RPMI7951 (cell line): ENCODE measurements at regions not wholly inside any gene's neighbourhood (a gene's known extent, or its start where the extent isn't known, plus 50 kb on each side); places are given as distances from the start of the nearest gene placed in this dataset.
A peak's percentile ranks its signal among the peaks of the same experiment; 100 is the strongest.

Experiments
- DNase-seq: peaks from one replicate; pipeline ENCODE4 v3.0.0-alpha.2; 2012; ENCODE audit warnings: low read depth

- no peak for DNase-seq
These were observed 350.4 kb downstream of the SPRY1 start for GRCh38 chr4:123747016-123747415.

DNA sequence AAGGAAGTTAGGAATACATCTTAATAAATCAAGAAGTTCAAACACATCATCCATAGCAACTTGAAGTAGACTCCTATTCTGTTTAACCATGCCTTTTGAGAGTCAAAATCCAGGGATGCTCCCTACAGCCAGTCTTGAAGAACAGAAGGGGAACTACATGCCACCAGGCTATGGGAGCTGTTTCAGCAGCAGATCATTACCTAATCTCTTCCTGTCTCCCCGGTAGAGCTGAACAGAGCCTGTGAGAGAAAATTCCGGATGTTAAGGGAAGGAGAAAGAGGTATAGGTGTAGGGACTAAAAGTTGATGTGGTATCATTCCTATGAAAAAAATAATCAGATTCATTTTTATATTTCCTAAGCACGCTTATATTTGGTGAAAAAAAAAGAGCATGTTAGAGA, 352.2 kb downstream of the SPRY1 start:
- DNase-seq, result no peak

DNA sequence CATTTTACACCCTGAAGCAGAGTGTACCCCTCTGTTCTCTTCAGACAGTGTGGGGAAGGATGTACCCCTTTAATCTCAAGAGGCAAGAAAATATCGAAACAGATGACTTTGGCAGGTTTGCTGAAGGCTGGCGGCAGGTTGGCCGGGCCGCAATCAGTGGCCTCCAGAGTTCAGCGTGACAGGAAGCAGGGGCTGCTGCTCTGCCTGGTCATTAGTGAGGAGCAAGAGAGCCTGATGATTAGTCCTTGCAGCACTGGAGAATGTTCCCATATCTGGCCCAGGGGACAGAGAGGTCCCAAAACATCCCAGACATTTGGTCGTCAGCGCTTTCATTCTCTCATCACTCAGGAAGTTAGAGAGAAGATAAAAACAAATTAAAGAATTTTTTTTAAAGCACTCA, 352.8 kb downstream of the SPRY1 start:
- DNase-seq, result no peak

- DNase-seq, result no peak
These were observed 353.4 kb downstream of the SPRY1 start for GRCh38 chr4:123750044-123750443.

DNA sequence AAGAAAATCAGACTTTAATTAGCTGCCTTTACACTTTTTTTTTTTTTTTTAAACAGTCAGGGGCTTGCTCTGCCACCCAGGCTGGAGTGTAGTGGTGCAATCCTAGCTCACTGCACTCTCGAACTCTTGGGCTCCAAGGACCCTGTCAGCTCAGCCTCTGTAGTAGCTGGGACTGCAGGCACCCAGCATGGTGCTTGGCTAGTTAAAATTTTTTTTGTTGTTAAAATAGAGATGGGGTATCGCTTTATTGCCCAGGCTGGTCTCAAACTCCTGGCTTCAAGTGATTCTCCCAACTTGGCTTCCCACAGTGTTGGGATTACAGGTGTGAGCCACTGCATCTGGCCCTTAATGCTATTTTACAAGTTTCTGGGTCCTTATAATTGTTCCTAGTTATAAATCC, 359.1 kb downstream of the SPRY1 start:
- DNase-seq, result no peak

- DNase-seq, result no peak
These were observed 371.2 kb downstream of the SPRY1 start for GRCh38 chr4:123767806-123768205.

- DNase-seq, result no peak
These were observed 374.3 kb downstream of the SPRY1 start for GRCh38 chr4:123770884-123771283.

DNA sequence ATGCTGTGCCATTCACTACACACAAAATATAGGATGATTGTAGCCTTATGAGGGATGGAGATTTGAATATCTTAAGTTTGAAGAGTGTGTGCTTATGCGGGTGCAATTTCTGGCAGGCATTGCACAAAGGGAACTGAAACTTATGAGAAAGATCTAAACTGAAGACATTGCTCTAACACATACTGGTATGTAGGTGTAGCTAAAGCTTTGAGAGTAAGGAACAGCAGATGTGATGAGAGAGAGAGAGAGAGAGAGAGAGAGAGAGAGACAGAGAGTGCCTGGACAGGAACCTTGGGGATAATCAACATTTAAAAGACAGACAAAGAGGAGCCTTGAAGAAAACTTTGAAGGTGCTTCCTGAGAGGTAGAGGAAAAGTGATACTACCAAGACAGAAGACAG, 379.7 kb downstream of the SPRY1 start:
- no peak for DNase-seq

DNA sequence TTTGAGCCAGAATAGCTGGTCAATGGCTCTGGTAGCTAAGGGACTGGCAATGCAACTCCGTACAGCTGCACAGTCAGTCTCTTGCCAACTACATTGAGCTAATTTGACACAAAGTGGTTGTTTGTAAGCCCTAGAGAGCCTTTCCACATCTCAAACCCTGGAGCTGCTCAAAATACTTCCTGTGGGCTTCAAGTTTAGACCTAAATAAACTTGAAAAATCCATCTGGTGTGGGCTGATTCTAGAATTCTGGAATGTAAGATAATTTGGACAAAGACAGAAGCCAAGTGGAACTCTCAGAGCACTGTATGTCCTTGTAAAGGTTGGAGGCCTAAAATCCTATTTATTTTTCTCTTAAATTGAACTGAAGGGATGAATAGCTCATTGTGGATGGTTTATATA, 380.8 kb downstream of the SPRY1 start:
- peak; percentile 33 for DNase-seq

DNA sequence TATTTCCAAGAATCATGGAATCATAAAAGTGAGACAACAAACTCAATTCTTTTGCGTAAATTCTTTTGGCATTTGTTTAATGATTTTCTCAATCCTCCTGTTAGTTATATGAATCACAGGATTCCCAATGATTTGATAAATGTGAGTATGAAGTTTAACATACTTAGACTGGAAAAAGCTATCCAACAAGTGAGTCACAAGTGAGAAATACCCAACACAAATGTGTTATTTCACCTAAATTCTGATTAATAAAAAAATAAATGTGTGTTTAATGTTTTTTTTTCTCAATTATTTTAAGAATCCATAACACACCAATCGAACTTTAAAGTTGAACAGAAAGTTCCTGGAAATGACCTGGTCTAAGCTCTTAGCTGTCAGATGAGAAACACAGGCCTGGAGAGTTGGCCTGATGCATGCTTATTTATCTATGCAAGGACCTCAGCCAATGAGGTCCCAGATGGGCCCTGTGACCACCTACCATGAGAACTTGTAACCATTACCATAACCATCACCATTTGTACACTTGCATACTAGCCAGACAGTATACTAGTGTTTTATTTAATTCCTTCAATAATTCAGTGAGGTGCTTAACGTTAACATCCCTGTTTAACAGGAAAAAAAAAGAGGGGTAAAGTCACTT, 386.7 kb downstream of the SPRY1 start:
- DNase-seq, result no peak

- DNase-seq, result peak; percentile 6
These were observed 387.3 kb downstream of the SPRY1 start for GRCh38 chr4:123783921-123784320.

DNA sequence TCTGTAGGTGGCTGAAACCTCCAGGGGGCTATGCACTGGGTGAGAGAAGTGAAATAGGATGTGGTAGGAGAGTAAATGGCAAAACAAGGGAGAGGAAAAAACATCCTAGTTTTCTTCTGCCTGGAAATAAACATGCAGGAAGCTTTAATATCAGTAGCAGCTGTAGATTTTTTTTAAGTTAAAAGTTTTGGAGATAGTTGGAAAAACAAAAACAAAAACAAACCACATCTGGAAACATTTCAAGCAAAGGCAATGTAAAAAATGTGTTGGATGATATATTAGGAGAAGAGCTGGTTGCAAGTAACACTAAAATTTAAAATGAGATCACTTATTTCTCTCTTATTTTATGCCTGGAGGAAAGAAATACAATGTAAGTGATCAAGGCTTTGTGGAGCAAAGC, 388.0 kb downstream of the SPRY1 start:
- peak; percentile 29 for DNase-seq

DNA sequence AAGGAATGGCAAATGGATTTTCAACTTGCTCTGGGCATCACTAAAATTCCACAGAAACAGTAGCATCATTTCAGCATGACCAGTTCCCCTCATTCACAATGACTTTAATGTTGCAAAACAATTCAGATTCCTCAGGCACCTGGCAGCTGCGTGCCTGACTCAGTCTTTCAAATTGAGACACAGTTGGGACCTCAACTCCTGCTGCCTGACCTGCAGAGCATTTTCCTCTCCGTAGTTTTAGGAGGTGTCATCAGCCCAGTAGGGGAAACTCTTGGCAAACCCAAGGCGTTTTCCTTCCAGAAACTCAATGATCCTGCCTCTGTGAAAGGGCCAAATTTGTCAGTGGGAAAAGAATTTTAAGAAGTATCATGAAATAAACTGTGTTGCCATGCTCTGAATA, 388.9 kb downstream of the SPRY1 start:
- peak; percentile 71 for DNase-seq

- DNase-seq, result no peak
These were observed 389.7 kb downstream of the SPRY1 start for GRCh38 chr4:123786163-123786915.

GRCh38 chr4:123786920-123787319, 390.3 kb downstream of the SPRY1 start:
- DNase-seq, result peak; percentile 45

GRCh38 chr4:123787512-123788080, 391.0 kb downstream of the SPRY1 start:
- DNase-seq, result no peak

DNA sequence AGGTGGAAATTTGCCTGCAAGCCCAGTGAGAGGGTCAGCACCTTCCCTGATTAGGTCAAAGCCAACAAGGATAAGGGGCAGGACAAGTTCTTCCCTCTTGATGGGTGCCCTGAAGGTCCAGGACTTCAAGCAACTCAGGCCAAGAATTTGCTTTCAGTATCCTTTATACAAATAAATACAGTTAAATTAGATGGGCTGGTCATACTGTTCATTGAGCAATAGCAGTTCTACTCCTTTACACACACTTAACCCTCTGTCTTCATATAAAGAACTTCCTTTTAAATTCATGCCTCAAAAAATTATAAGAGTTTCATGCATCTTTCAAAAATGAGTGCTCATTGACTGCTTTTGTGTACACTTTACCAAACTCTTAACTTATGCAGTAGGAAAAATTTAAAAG, 392.0 kb downstream of the SPRY1 start:
- no peak for DNase-seq

GRCh38 chr4:123790681-123791080, 394.1 kb downstream of the SPRY1 start:
- DNase-seq, result no peak

DNA sequence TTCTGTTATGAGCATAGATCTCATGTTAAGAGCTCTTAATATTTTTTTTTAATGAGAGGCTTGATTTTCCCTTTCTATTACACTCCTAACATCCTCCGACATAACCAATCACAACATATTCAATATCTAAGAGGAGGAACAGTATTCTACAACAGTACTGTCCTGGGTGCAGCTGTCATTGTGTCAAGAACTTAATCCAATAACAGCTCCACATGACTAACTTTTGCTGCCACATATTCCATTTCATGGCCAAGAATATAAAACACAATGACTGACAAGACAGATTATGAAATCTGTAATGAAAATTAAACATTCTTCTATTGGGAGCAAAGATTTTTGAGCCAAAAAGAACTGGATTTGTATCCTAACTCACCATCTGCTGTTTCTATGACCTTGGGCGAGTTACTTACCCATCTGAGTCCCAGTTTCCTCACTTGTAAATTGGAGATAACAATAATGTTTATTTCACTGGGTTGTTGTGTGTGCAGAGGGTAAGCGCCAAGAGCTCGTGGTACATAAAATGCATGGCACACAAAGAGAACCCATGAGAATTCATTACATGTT, 405.6 kb downstream of the SPRY1 start:
- no peak for DNase-seq

GRCh38 chr4:123802933-123803332, 406.3 kb downstream of the SPRY1 start:
- DNase-seq, result no peak

- DNase-seq, result peak; percentile 6
These were observed 407.7 kb downstream of the SPRY1 start for GRCh38 chr4:123804196-123804721.

- no peak for DNase-seq
These were observed 409.5 kb downstream of the SPRY1 start for GRCh38 chr4:123806056-123806455.

- DNase-seq, result no peak
These were observed 410.6 kb downstream of the SPRY1 start for GRCh38 chr4:123807187-123807586.
